ENCODE measurements at regions not wholly inside any gene's neighbourhood (a gene's known extent, or its start where the extent isn't known, plus 50 kb on each side); places are given as distances from the start of the nearest gene placed in this dataset.
"Not testable (repeated sequence)": the region's sequence is repeated elsewhere in the genome, so short reads cannot be mapped to it uniquely, and the experiment has no call there.

- no peak for DNase-seq
Observed at GRCh38 chr13:60229708-60230272, 66.1 kb upstream of the DIAPH3 start.

GRCh38 chr13:60230593-60230992, 66.9 kb upstream of the DIAPH3 start:
- intact Hi-C loops (cut with DNase I) = no loop called here
- no peak for TF ChIP-seq CTCF (IDR thresholded peaks at IDR 0.05)

More at GRCh38 chr13:60229708-60230272, 66.1 kb upstream of the DIAPH3 start:
- intact Hi-C loops (cut with DNase I) = no loop called here
- no peak for TF ChIP-seq CTCF (IDR thresholded peaks at IDR 0.05)
- peak in 1 of 2 donors; percentile 9 for ATAC-seq
- Histone ChIP-seq H3K36me3 (no peaks in the 10 kb centered on the region), H3K9me3 (no peaks in the 10 kb centered on the region), H3K27ac (no peak overlapping the region), H3K27me3 (ENCODE audit: low read depth) (no peaks in the 10 kb centered on the region), H3K4me1 (no peaks in the 10 kb centered on the region), H3K4me3 (no peak overlapping the region)

GRCh38 chr13:60242043-60242595, 78.4 kb upstream of the DIAPH3 start:
- H3K4me3 ChIP-seq = no peak overlapping the region
- H3K9me3 ChIP-seq = no peaks in the 10 kb centered on the region
- H3K36me3 ChIP-seq = no peaks in the 10 kb centered on the region
- no peaks in the 10 kb centered on the region for H3K4me1 ChIP-seq
- no peaks in the 10 kb centered on the region for H3K27me3 ChIP-seq (ENCODE audit: low read depth)
- intact Hi-C loops (cut with DNase I) = no loop called here
- no peak for TF ChIP-seq CTCF (IDR thresholded peaks at IDR 0.05)
- H3K27ac ChIP-seq = no peak overlapping the region
- DNase-seq = no peak
- no peak for ATAC-seq

More at GRCh38 chr13:60230593-60230992, 66.9 kb upstream of the DIAPH3 start:
- ATAC-seq (peak in 1 of 2 donors; percentile 18), DNase-seq (no peak)
- no peaks in the 10 kb centered on the region for H3K36me3 ChIP-seq
- no peaks in the 10 kb centered on the region for H3K4me1 ChIP-seq
- no peaks in the 10 kb centered on the region for H3K27me3 ChIP-seq (ENCODE audit: low read depth)
- H3K4me3 ChIP-seq = no peak overlapping the region
- no peak overlapping the region for H3K27ac ChIP-seq
- no peaks in the 10 kb centered on the region for H3K9me3 ChIP-seq

- no peaks in the 10 kb centered on the region for H3K27me3 ChIP-seq (ENCODE audit: low read depth)
- no peaks in the 10 kb centered on the region for H3K36me3 ChIP-seq
- DNase-seq (no peak), ATAC-seq (no peak)
- H3K9me3 ChIP-seq = no peaks in the 10 kb centered on the region
- H3K4me3 ChIP-seq = no peak overlapping the region
- H3K4me1 ChIP-seq = no peaks in the 10 kb centered on the region
- intact Hi-C loops (cut with DNase I) = no loop called here
- no peak for TF ChIP-seq CTCF (IDR thresholded peaks at IDR 0.05)
- no peak overlapping the region for H3K27ac ChIP-seq
Observed at GRCh38 chr13:60244381-60244780, 80.7 kb upstream of the DIAPH3 start.

GRCh38 chr13:60251419-60251818, 87.7 kb upstream of the DIAPH3 start:
- DNase-seq, ATAC-seq: not testable (repeated sequence)

GRCh38 chr13:60258349-60258748, 94.6 kb upstream of the DIAPH3 start:
- Histone ChIP-seq H3K4me1 (no peaks in the 10 kb centered on the region), H3K4me3 (no peak overlapping the region), H3K27me3 (ENCODE audit: low read depth) (no peaks in the 10 kb centered on the region), H3K36me3 (no peaks in the 10 kb centered on the region), H3K9me3 (no peaks in the 10 kb centered on the region), H3K27ac (no peak overlapping the region)
- no peak for DNase-seq
- TF ChIP-seq CTCF (IDR thresholded peaks at IDR 0.05) = no peak
- no peak for ATAC-seq
- intact Hi-C loops (cut with DNase I) = no loop called here

More at GRCh38 chr13:60251419-60251818, 87.7 kb upstream of the DIAPH3 start:
- intact Hi-C loops (cut with DNase I); H3K4me3 ChIP-seq; H3K9me3 ChIP-seq; H3K4me1 ChIP-seq; H3K27me3 ChIP-seq (ENCODE audit: low read depth); H3K36me3 ChIP-seq; H3K27ac ChIP-seq: not testable (repeated sequence)

All from lower lobe of right lung (tissue), 2 donors.